K562 (cell line): ENCODE measurements at regions not wholly inside any gene's neighbourhood (a gene's known extent, or its start where the extent isn't known, plus 50 kb on each side); places are given as distances from the start of the nearest gene placed in this dataset.

Experiments
- DIDO1 ChIP-seq: fragments of 450-650 bp; IDR thresholded peaks from 2 replicates; pipeline ENCODE4 v1.6.1; 2016; ENCODE audit warnings: low read depth, missing biosample characterization, missing genetic modification characterization
- ELF1 ChIP-seq: fragments of 200-800 bp; sonication (Bioruptor generic); IDR thresholded peaks from 2 replicates; pipeline ENCODE4 v1.6.1; 2016; ENCODE audit warnings: missing genetic modification characterization, missing compliant biosample characterization
- ETV5 ChIP-seq: sonication (generic); formaldehyde crosslinking; IDR thresholded peaks from 2 replicates; pipeline ENCODE4 v1.4.0; 2020; ENCODE audit warnings: low read depth, mild to moderate bottlenecking, missing genetic modification reagents
- HMG20A ChIP-seq: fragments of 450-650 bp; formaldehyde crosslinking; conservative IDR thresholded peaks from 2 replicates; pipeline ENCODE4 v1.4.0; 2020; ENCODE audit warnings: mild to moderate bottlenecking, mixed read lengths
- RNF219 ChIP-seq: fragments of 250-450 bp; sonication (Bioruptor Pico); IDR thresholded peaks from 2 replicates; pipeline ENCODE4 v1.5.0; 2022; ENCODE audit warnings: mild to moderate bottlenecking
- ZHX1 ChIP-seq: fragments of 150-350 bp; conservative IDR thresholded peaks from 2 replicates; pipeline ENCODE4 v1.6.1; 2014; ENCODE audit warnings: low read length
- ZNF263 ChIP-seq: sonication (generic); formaldehyde crosslinking; IDR thresholded peaks from 2 replicates; pipeline ENCODE4 v1.8.0; 2022; ENCODE audit warnings: mild to moderate bottlenecking, missing genetic modification reagents, borderline replicate concordance

- no peak for TF ChIP-seq DIDO1
- no peak for TF ChIP-seq ELF1 (tag)
- TF ChIP-seq RNF219 (CRISPR knock-in tag): no peak
- no peak for TF ChIP-seq ZNF263 (CRISPR knock-in tag)
- no peak for TF ChIP-seq HMG20A
- TF ChIP-seq ZHX1: no peak
- TF ChIP-seq ETV5: no peak
Observed at GRCh38 chr5:167759057-167759821, 532.2 kb upstream of the WWC1 start.
